Cardiac septum (tissue), 1 donor: ENCODE measurements at regions not wholly inside any gene's neighbourhood (a gene's known extent, or its start where the extent isn't known, plus 50 kb on each side); places are given as distances from the start of the nearest gene placed in this dataset.

Experiments
- DNase-seq: peaks from one replicate; pipeline ENCODE4 v3.0.0-alpha.2; 2020; ENCODE audit warnings: low spot score
- intact Hi-C: fragments of 100-400 bp; cut with DNase I; formaldehyde crosslinking; loops from one replicate; pipeline ENCODE4 v1.14.0; 2022
- donor health status: DM: no; HTN: no; CAD: no.

DNA sequence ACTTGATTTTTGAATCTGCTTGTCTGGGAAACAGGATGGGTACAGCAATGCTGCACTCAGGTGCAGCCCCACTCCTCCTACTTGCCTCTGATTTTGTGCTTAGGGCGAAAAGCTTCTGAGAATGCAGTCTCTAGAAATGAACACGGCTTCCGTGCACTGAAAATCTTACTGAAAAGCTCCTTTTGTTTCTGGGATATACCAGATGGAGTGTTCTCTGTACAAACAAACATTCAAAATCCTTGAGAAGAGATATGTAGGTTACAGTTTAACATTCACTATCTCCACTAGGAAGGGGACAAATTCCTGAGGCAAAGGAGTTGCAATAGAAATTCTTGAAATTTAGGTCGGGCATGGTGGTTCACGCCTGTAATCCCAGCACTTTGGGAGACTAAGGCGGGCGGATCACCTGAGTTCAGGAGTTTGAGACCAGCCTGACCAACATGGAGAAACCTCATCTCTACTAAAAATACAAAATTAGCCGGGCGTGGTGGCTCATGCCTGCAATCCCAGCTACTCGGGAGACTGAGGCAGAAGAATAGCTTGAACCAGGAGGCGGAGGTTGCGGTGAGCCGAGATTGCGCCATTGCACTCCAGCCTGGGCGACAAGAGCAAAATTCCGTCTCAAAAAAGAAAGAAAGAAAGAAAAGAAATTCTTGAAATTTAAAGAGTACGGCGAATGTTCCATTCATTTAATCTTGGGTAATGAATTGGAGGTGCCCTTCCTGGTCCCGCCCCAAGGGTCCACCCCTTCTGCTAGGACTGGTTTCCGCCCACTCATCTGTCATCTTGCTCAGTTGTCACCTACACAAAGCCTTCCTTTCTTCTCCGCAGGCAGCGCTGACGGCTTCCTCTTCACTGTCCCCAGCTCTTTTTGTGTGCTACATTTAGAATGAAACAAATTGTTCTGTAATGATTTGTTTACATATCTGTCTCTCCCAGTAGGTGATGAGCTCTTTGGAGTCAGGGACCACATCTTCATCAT lies 92.4 kb downstream of the SOCS6 start:
- intact Hi-C loops, result no loop called here
- DNase-seq, result no peak
